Femur (tissue), 1 donor: ENCODE measurements at regions not wholly inside any gene's neighbourhood (a gene's known extent, or its start where the extent isn't known, plus 50 kb on each side); places are given as distances from the start of the nearest gene placed in this dataset.
"Not testable (repeated sequence)": the region's sequence is repeated elsewhere in the genome, so short reads cannot be mapped to it uniquely, and the experiment has no call there.

Experiments used
- DNase-seq: peaks from one replicate; pipeline ENCODE4 v3.0.0-alpha.2; 2017

- peak; percentile 84 for DNase-seq
Measured at GRCh38 chr2:95728878-95729596, 137.2 kb downstream of the TRIM43 start.

GRCh38 chr2:95729597-95729955 is 137.8 kb downstream of the TRIM43 start:
- DNase-seq = no peak

GRCh38 chr2:95730813-95731212 is 139.0 kb downstream of the TRIM43 start:
- no peak for DNase-seq

GRCh38 chr2:95734976-95735890 is 143.4 kb downstream of the TRIM43 start:
- no peak for DNase-seq

GRCh38 chr2:95738301-95738700 is 146.5 kb downstream of the TRIM43 start:
- DNase-seq = no peak

GRCh38 chr2:95752126-95752525 is 160.3 kb downstream of the TRIM43 start:
- DNase-seq = not testable (repeated sequence)

- DNase-seq = not testable (repeated sequence)
Measured at GRCh38 chr2:95753812-95754211, 162.0 kb downstream of the TRIM43 start.

GRCh38 chr2:95754213-95754612 is 162.4 kb downstream of the TRIM43 start:
- not testable (repeated sequence) for DNase-seq

- DNase-seq = not testable (repeated sequence)
Measured at GRCh38 chr2:95754819-95755563, 163.2 kb downstream of the TRIM43 start.

- not testable (repeated sequence) for DNase-seq
Measured at GRCh38 chr2:95755956-95756669, 164.3 kb downstream of the TRIM43 start.

- no peak for DNase-seq
Measured at GRCh38 chr2:95757988-95758387, 166.2 kb downstream of the TRIM43 start.

- DNase-seq = no peak
Measured at GRCh38 chr2:95759481-95760246, 167.9 kb downstream of the TRIM43 start.

- DNase-seq = no peak
Measured at GRCh38 chr2:95760806-95761525, 169.2 kb downstream of the TRIM43 start.

GRCh38 chr2:95761556-95761955 is 169.8 kb downstream of the TRIM43 start:
- DNase-seq = no peak

GRCh38 chr2:95762023-95763021 is 170.5 kb downstream of the TRIM43 start:
- DNase-seq = not testable (repeated sequence)

GRCh38 chr2:95763074-95763473 is 171.3 kb downstream of the TRIM43 start:
- DNase-seq = not testable (repeated sequence)

GRCh38 chr2:95764966-95765365 is 173.2 kb downstream of the TRIM43 start:
- DNase-seq = not testable (repeated sequence)

- DNase-seq = not testable (repeated sequence)
Measured at GRCh38 chr2:95765925-95766910, 174.4 kb downstream of the TRIM43 start.
